ENCODE measurements at regions not wholly inside any gene's neighbourhood (a gene's known extent, or its start where the extent isn't known, plus 50 kb on each side); places are given as distances from the start of the nearest gene placed in this dataset.

- TF ChIP-seq EZH2phosphoT487 (IDR thresholded peaks at IDR 0.05; ENCODE audit: borderline replicate concordance): no peak
- TF ChIP-seq, protein P1, sequence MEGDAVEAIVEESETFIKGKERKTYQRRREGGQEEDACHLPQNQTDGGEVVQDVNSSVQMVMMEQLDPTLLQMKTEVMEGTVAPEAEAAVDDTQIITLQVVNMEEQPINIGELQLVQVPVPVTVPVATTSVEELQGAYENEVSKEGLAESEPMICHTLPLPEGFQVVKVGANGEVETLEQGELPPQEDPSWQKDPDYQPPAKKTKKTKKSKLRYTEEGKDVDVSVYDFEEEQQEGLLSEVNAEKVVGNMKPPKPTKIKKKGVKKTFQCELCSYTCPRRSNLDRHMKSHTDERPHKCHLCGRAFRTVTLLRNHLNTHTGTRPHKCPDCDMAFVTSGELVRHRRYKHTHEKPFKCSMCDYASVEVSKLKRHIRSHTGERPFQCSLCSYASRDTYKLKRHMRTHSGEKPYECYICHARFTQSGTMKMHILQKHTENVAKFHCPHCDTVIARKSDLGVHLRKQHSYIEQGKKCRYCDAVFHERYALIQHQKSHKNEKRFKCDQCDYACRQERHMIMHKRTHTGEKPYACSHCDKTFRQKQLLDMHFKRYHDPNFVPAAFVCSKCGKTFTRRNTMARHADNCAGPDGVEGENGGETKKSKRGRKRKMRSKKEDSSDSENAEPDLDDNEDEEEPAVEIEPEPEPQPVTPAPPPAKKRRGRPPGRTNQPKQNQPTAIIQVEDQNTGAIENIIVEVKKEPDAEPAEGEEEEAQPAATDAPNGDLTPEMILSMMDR (conservative IDR thresholded peaks at IDR 0.05; ENCODE audit: low read length): no peak
These were observed 53.5 kb upstream of the TEX13C start for GRCh38 chrX:125266153-125266660.

All from Loucy (cell line).